ENCODE measurements at regions not wholly inside any gene's neighbourhood (a gene's known extent, or its start where the extent isn't known, plus 50 kb on each side); places are given as distances from the start of the nearest gene placed in this dataset.

GRCh38 chr3:137121704-137122314, 164.0 kb downstream of the IL20RB start:
- Histone ChIP-seq H3K27me3 (ENCODE audit: insufficient read depth) (no peaks in the 10 kb centered on the region), H3F3A (replicated peaks; ENCODE audit: insufficient read depth) (no peaks in the 10 kb centered on the region), H3K4me3 (ENCODE audit: low read depth in 2 of 2, low read length in 1 of 2) (no peak overlapping the region), H3K79me2 (ENCODE audit: insufficient read depth) (no peaks in the 10 kb centered on the region), H3K36me3 (replicated peaks in 1 of 2; ENCODE audit: control insufficient read depth in 1 of 2, insufficient read depth in 2 of 2, low read length in 1 of 2) (no peaks in the 10 kb centered on the region), H4K20me1 (ENCODE audit: insufficient read depth) (no peaks in the 10 kb centered on the region), H3K4me2 (no peak overlapping the region), H2AFZ (ENCODE audit: low read depth) (no peak overlapping the region), H3K9me3 (no peaks in the 10 kb centered on the region), H3K9ac (no peak overlapping the region), H3K9me2 (no peaks in the 10 kb centered on the region), H3K4me1 (ENCODE audit: control insufficient read depth in 1 of 2, insufficient read depth in 2 of 2, low read depth in 1 of 2, low read length in 1 of 2) (no peaks in the 10 kb centered on the region), H3K27ac (ENCODE audit: low read depth in 2 of 2, low read length in 1 of 2) (no peak overlapping the region)
- no peak for TF ChIP-seq FOXM1 (IDR thresholded peaks at IDR 0.05; ENCODE audit: low read depth)
- TF ChIP-seq, protein P1, sequence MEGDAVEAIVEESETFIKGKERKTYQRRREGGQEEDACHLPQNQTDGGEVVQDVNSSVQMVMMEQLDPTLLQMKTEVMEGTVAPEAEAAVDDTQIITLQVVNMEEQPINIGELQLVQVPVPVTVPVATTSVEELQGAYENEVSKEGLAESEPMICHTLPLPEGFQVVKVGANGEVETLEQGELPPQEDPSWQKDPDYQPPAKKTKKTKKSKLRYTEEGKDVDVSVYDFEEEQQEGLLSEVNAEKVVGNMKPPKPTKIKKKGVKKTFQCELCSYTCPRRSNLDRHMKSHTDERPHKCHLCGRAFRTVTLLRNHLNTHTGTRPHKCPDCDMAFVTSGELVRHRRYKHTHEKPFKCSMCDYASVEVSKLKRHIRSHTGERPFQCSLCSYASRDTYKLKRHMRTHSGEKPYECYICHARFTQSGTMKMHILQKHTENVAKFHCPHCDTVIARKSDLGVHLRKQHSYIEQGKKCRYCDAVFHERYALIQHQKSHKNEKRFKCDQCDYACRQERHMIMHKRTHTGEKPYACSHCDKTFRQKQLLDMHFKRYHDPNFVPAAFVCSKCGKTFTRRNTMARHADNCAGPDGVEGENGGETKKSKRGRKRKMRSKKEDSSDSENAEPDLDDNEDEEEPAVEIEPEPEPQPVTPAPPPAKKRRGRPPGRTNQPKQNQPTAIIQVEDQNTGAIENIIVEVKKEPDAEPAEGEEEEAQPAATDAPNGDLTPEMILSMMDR (IDR thresholded peaks at IDR 0.05): peak; percentile 57
- peak; percentile 58 for TF ChIP-seq SMC3 (IDR thresholded peaks at IDR 0.05; ENCODE audit: low read depth, low read length)
- peak; percentile 71 for TF ChIP-seq RAD21 (IDR thresholded peaks at IDR 0.05; ENCODE audit: low read length)
- CTCF ChIA-PET: interaction anchor here (0.6 to 4.9 kb wide), 20 partner anchors 9 to 849 kb away, joined by 3 to 40 read pairs (median 3); no protein-coding TSS in a partner anchor
- DNase-seq: peak; percentile 33
- POLR2A ChIA-PET: no interaction called here
- 38% methylated on average over 3 of the region's 3 CpGs for WGBS (ENCODE audit: low lambda C conversion rate)

GRCh38 chr3:137131081-137131480, 173.3 kb downstream of the IL20RB start:
- no peaks in the 10 kb centered on the region for H3K27me3 ChIP-seq (ENCODE audit: insufficient read depth)
- no peak overlapping the region for H3K4me2 ChIP-seq
- H3F3A ChIP-seq (replicated peaks; ENCODE audit: insufficient read depth): no peaks in the 10 kb centered on the region
- no peak for DNase-seq
- TF ChIP-seq, protein P2, sequence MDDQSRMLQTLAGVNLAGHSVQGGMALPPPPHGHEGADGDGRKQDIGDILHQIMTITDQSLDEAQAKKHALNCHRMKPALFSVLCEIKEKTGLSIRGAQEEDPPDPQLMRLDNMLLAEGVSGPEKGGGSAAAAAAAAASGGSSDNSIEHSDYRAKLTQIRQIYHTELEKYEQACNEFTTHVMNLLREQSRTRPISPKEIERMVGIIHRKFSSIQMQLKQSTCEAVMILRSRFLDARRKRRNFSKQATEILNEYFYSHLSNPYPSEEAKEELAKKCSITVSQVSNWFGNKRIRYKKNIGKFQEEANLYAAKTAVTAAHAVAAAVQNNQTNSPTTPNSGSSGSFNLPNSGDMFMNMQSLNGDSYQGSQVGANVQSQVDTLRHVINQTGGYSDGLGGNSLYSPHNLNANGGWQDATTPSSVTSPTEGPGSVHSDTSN (IDR thresholded peaks at IDR 0.05): no peak
- TF ChIP-seq YY1 (IDR thresholded peaks at IDR 0.05; ENCODE audit: low read depth) (no peak), TCF12 (IDR thresholded peaks at IDR 0.05) (no peak), MXI1 (IDR thresholded peaks at IDR 0.05; ENCODE audit: low read depth, low read length) (no peak), NFIC (IDR thresholded peaks at IDR 0.05; ENCODE audit: borderline replicate concordance) (no peak), FOXJ3 (CRISPR knock-in tag; IDR thresholded peaks at IDR 0.05) (no peak), SIN3A (IDR thresholded peaks at IDR 0.05; ENCODE audit: borderline replicate concordance, low read depth, low read length) (no peak), ELF1 (IDR thresholded peaks at IDR 0.05) (no peak), EP300 (IDR thresholded peaks at IDR 0.05; ENCODE audit: borderline replicate concordance in 1 of 2, low read depth in 1 of 2, low read length in 1 of 2) (no peak), SMC3 (IDR thresholded peaks at IDR 0.05; ENCODE audit: low read depth, low read length) (no peak), JUND (IDR thresholded peaks at IDR 0.05) (no peak), GABPA (IDR thresholded peaks at IDR 0.05; ENCODE audit: low read depth) (no peak), EZH2phosphoT487 (IDR thresholded peaks at IDR 0.05; ENCODE audit: borderline replicate concordance, low read depth) (no peak), POLR2AphosphoS5 (IDR thresholded peaks at IDR 0.05; ENCODE audit: low read depth, low read length) (no peak), GATA2 (CRISPR knock-in tag; IDR thresholded peaks at IDR 0.05) (no peak)
- TF ChIP-seq, protein P3, sequence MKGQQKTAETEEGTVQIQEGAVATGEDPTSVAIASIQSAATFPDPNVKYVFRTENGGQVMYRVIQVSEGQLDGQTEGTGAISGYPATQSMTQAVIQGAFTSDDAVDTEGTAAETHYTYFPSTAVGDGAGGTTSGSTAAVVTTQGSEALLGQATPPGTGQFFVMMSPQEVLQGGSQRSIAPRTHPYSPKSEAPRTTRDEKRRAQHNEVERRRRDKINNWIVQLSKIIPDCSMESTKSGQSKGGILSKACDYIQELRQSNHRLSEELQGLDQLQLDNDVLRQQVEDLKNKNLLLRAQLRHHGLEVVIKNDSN (IDR thresholded peaks at IDR 0.05; ENCODE audit: borderline replicate concordance, low read depth): no peak
- TF ChIP-seq, protein P1 (IDR thresholded peaks at IDR 0.05): no peak
- TF ChIP-seq, protein P4, sequence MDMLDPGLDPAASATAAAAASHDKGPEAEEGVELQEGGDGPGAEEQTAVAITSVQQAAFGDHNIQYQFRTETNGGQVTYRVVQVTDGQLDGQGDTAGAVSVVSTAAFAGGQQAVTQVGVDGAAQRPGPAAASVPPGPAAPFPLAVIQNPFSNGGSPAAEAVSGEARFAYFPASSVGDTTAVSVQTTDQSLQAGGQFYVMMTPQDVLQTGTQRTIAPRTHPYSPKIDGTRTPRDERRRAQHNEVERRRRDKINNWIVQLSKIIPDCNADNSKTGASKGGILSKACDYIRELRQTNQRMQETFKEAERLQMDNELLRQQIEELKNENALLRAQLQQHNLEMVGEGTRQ (IDR thresholded peaks at IDR 0.05; ENCODE audit: borderline replicate concordance, low read depth, low read length): no peak
- no peaks in the 10 kb centered on the region for H4K20me1 ChIP-seq (ENCODE audit: insufficient read depth)
- H3K27ac ChIP-seq (ENCODE audit: low read depth in 2 of 2, low read length in 1 of 2): no peak overlapping the region
- no peaks in the 10 kb centered on the region for H3K4me1 ChIP-seq (ENCODE audit: control insufficient read depth in 1 of 2, insufficient read depth in 2 of 2, low read depth in 1 of 2, low read length in 1 of 2)
- CTCF ChIA-PET: interaction anchor here (1.2 to 2.7 kb wide), 4 partner anchors 9 to 816 kb away, joined by 3 to 14 read pairs (median 3); no protein-coding TSS in a partner anchor
- H3K9me2 ChIP-seq: no peaks in the 10 kb centered on the region
- 52% methylated on average over 2 of the region's 2 CpGs for WGBS (ENCODE audit: low lambda C conversion rate)
- POLR2A ChIA-PET: no interaction called here
- no peaks in the 10 kb centered on the region for H3K9me3 ChIP-seq
- H3K9ac ChIP-seq: no peak overlapping the region
- no peaks in the 10 kb centered on the region for H3K36me3 ChIP-seq (replicated peaks in 1 of 2; ENCODE audit: control insufficient read depth in 1 of 2, insufficient read depth in 2 of 2, low read length in 1 of 2)
- no peak overlapping the region for H2AFZ ChIP-seq (ENCODE audit: low read depth)
- no peak overlapping the region for H3K4me3 ChIP-seq (ENCODE audit: low read depth in 2 of 2, low read length in 1 of 2)
- H3K79me2 ChIP-seq (ENCODE audit: insufficient read depth): no peaks in the 10 kb centered on the region

Measured in SK-N-SH (cell line).